Testis (tissue), 2 donors: ENCODE measurements at regions not wholly inside any gene's neighbourhood (a gene's known extent, or its start where the extent isn't known, plus 50 kb on each side); places are given as distances from the start of the nearest gene placed in this dataset.

Experiments
- DNase-seq: peaks from one replicate; pipeline ENCODE4 v3.0.0-alpha.2; 2019
- H3K27ac ChIP-seq, 2 donors: fragments of 200-600 bp; sonication (generic); one replicate each; pipeline ENCODE4 v1.5.1; 2019
- H3K27me3 ChIP-seq: fragments of 200-600 bp; sonication (generic); one replicate; pipeline ENCODE4 v1.5.1; 2019
- H3K36me3 ChIP-seq: fragments of 200-600 bp; sonication (generic); one replicate; pipeline ENCODE4 v1.5.1; 2017; ENCODE audit warnings: low read depth; ENCODE audit errors: missing control alignments
- H3K4me1 ChIP-seq: fragments of 200-600 bp; sonication (generic); one replicate; pipeline ENCODE4 v1.5.1; 2019
- H3K4me3 ChIP-seq, 2 donors: fragments of 200-600 bp; sonication (generic); one replicate each; pipeline ENCODE4 v1.5.1; 2017 to 2019
- H3K9me3 ChIP-seq: fragments of 200-600 bp; sonication (generic); one replicate; pipeline ENCODE4 v1.5.1; 2017
- CTCF ChIP-seq, 3 experiments: fragments of 450-650 bp in 2 of 3; fragments of 200-600 bp in 1 of 3; sonication (generic) in 1 of 3; IDR thresholded peaks; one replicate each; pipeline ENCODE4 v1.5.1; 2016 to 2019; ENCODE audit warnings: antibody characterized with exemption in 3 of 3, mild to moderate bottlenecking in 2 of 3, moderate library complexity in 1 of 3
- POLR2A ChIP-seq: fragments of 450-650 bp; IDR thresholded peaks from one replicate; pipeline ENCODE4 v1.6.1; 2017; ENCODE audit warnings: antibody characterized with exemption, mild to moderate bottlenecking, moderate library complexity
- WGBS, 2 donors: methylation state at CpG; one replicate each; pipeline ENCODE4 v1.1.5; 2018; 5-methylcytosine and 5-hydroxymethylcytosine counted together
- intact Hi-C: fragments of 100-400 bp; cut with DNase I; formaldehyde crosslinking; loops from one replicate; pipeline ENCODE4 v1.15.1; 2023; ENCODE audit warnings: low total_unique reads

GRCh38 chr14:55942076-55942654, 176.0 kb upstream of the PELI2 start:
- Histone ChIP-seq H3K27me3 (no peaks in the 10 kb centered on the region), H3K36me3 (no peaks in the 10 kb centered on the region), H3K27ac (no peak overlapping the region), H3K4me3 (no peak overlapping the region), H3K9me3 (no peaks in the 10 kb centered on the region), H3K4me1 (no peaks in the 10 kb centered on the region)
- no peak for DNase-seq
- TF ChIP-seq CTCF (IDR thresholded peaks at IDR 0.05), result no peak
- no peak for TF ChIP-seq POLR2A
- WGBS, 2 donors, result 93 to 95% methylated on average over 4 of the region's 4 CpGs
- intact Hi-C loops, result no loop called here

GRCh38 chr14:55942826-55943225, 175.4 kb upstream of the PELI2 start:
- no peak overlapping the region for H3K27ac ChIP-seq
- H3K9me3 ChIP-seq, result no peaks in the 10 kb centered on the region
- no peak for DNase-seq
- TF ChIP-seq CTCF (IDR thresholded peaks at IDR 0.05) (no peak), POLR2A (no peak)
- H3K4me3 ChIP-seq, result no peak overlapping the region
- no peaks in the 10 kb centered on the region for H3K4me1 ChIP-seq
- intact Hi-C loops, result no loop called here
- no peaks in the 10 kb centered on the region for H3K36me3 ChIP-seq
- WGBS, 2 donors, result 95 to 96% methylated on average over 1 of the region's 1 CpG
- H3K27me3 ChIP-seq, result no peaks in the 10 kb centered on the region

GRCh38 chr14:55944757-55945156, 173.5 kb upstream of the PELI2 start:
- no peaks in the 10 kb centered on the region for H3K4me1 ChIP-seq
- intact Hi-C loops, result no loop called here
- 86 to 90% methylated on average over 3 of the region's 3 CpGs for WGBS, 2 donors

GRCh38 chr14:55946231-55946630, 172.0 kb upstream of the PELI2 start:
- H3K4me1 ChIP-seq, result no peaks in the 10 kb centered on the region
- H3K36me3 ChIP-seq, result no peaks in the 10 kb centered on the region
- H3K27ac ChIP-seq, result no peak overlapping the region
- intact Hi-C loops, result no loop called here
- H3K9me3 ChIP-seq, result no peaks in the 10 kb centered on the region
- no peak overlapping the region for H3K4me3 ChIP-seq
- TF ChIP-seq CTCF (IDR thresholded peaks at IDR 0.05) (no peak), POLR2A (no peak)
- no peak for DNase-seq
- no peaks in the 10 kb centered on the region for H3K27me3 ChIP-seq
- WGBS, 2 donors, result 79 to 82% methylated on average over 2 of the region's 2 CpGs

More at GRCh38 chr14:55944757-55945156, 173.5 kb upstream of the PELI2 start:
- Histone ChIP-seq H3K9me3 (no peaks in the 10 kb centered on the region), H3K36me3 (no peaks in the 10 kb centered on the region), H3K4me3 (no peak overlapping the region), H3K27me3 (no peaks in the 10 kb centered on the region), H3K27ac (no peak overlapping the region)
- DNase-seq, result no peak
- TF ChIP-seq CTCF (IDR thresholded peaks at IDR 0.05), result no peak
- no peak for TF ChIP-seq POLR2A

- H3K36me3 ChIP-seq, result no peaks in the 10 kb centered on the region
- DNase-seq, result no peak
- H3K27me3 ChIP-seq, result no peaks in the 10 kb centered on the region
- no peaks in the 10 kb centered on the region for H3K9me3 ChIP-seq
- H3K4me3 ChIP-seq, result no peak overlapping the region
- 90 to 94% methylated on average over 3 of the region's 3 CpGs for WGBS, 2 donors
- H3K4me1 ChIP-seq, result no peaks in the 10 kb centered on the region
- intact Hi-C loops, result no loop called here
- H3K27ac ChIP-seq, result no peak overlapping the region
- TF ChIP-seq CTCF (IDR thresholded peaks at IDR 0.05) (no peak), POLR2A (no peak)
Observed at GRCh38 chr14:55948399-55948798, 169.8 kb upstream of the PELI2 start.
